SK-N-SH (cell line): ENCODE measurements at regions not wholly inside any gene's neighbourhood (a gene's known extent, or its start where the extent isn't known, plus 50 kb on each side); places are given as distances from the start of the nearest gene placed in this dataset.

ENCODE experiments used
- CTCF ChIA-PET: fragments of 300-600, 350-600 bp; formaldehyde crosslinking; extraction: SDS; loops from one replicate; lab custom pipeline; 2021; lab: Yijun Ruan, JAX
- POLR2A ChIA-PET: fragments of 350-600 bp; sonication (Branson Sonifier 250); formaldehyde crosslinking; extraction: SDS; loops from one replicate; lab custom pipeline; 2020; ENCODE audit warnings: antibody characterized with exemption, inconsistent platforms; lab: Yijun Ruan, JAX
- DNase-seq: peaks from one replicate; pipeline ENCODE4 v3.0.0; 2012
- H2AFZ ChIP-seq: fragments of 200-600 bp; sonication (generic); 2 replicates; pipeline ENCODE4 v1.8.1; 2016; ENCODE audit warnings: antibody characterized with exemption, mild to moderate bottlenecking, low read depth
- H3F3A ChIP-seq: fragments of 200-600 bp; sonication (generic); replicated peaks from 2 replicates; pipeline ENCODE3; 2016; ENCODE audit warnings: antibody characterized with exemption, mild to moderate bottlenecking; ENCODE audit not compliant: insufficient read depth
- H3K27ac ChIP-seq, 2 experiments: fragments of 200-500 bp in 1 of 2; fragments of 200-600 bp in 1 of 2; sonication (Bioruptor generic) in 1 of 2; sonication (generic), shearing (Covaris generic) in 1 of 2; 2 replicates each; pipeline versions ENCODE4 v1.5.1 to v1.6.1; 2014 to 2016; ENCODE audit warnings: low read depth in 2 of 2, inconsistent platforms in 1 of 2, low read length in 1 of 2, mild to moderate bottlenecking in 1 of 2, mixed read lengths in 1 of 2
- H3K27me3 ChIP-seq: fragments of 200-600 bp; sonication (generic), shearing (Covaris generic); 2 replicates; pipeline ENCODE4 v1.6.1; 2016; ENCODE audit warnings: mixed run types; ENCODE audit not compliant: insufficient read depth
- H3K36me3 ChIP-seq, 2 experiments: fragments of 200-500 bp in 1 of 2; fragments of 200-600 bp in 1 of 2; sonication (Bioruptor generic) in 1 of 2; sonication (generic) in 1 of 2; replicated peaks in 1 of 2; 2 replicates each; pipeline versions ENCODE3 to v1.5.1; 2014 to 2016; ENCODE audit warnings: low read length in 1 of 2, mild to moderate bottlenecking in 1 of 2; ENCODE audit not compliant: insufficient read depth in 2 of 2, control insufficient read depth in 1 of 2
- H3K4me1 ChIP-seq, 2 experiments: fragments of 200-500 bp in 1 of 2; fragments of 200-600 bp in 1 of 2; sonication (Bioruptor generic) in 1 of 2; sonication (generic), shearing (Covaris generic) in 1 of 2; 2 replicates each; pipeline versions ENCODE4 v1.5.1 to v1.6.1; 2014 to 2016; ENCODE audit warnings: low read depth in 1 of 2, low read length in 1 of 2, mixed run types in 1 of 2; ENCODE audit not compliant: insufficient read depth in 2 of 2, control insufficient read depth in 1 of 2
- H3K4me2 ChIP-seq: fragments of 200-600 bp; sonication (generic), shearing (Covaris generic); 2 replicates; pipeline ENCODE4 v1.6.1; 2017; ENCODE audit warnings: mixed run types
- H3K4me3 ChIP-seq, 2 experiments: fragments of 200-500 bp in 1 of 2; fragments of 200-600 bp in 1 of 2; sonication (Bioruptor generic) in 1 of 2; sonication (generic), shearing (Covaris generic) in 1 of 2; 2 replicates each; pipeline versions ENCODE4 v1.5.1 to v1.8.1; 2014 to 2016; ENCODE audit warnings: low read depth in 2 of 2, inconsistent platforms in 1 of 2, low read length in 1 of 2, mild to moderate bottlenecking in 1 of 2, mixed read lengths in 1 of 2, moderate library complexity in 1 of 2
- H3K79me2 ChIP-seq: fragments of 200-600 bp; sonication (generic); 2 replicates; pipeline ENCODE4 v1.8.1; 2017; ENCODE audit warnings: mild to moderate bottlenecking; ENCODE audit not compliant: insufficient read depth
- H3K9ac ChIP-seq: fragments of 200-600 bp; sonication (generic); 2 replicates; pipeline ENCODE4 v1.6.1; 2017; ENCODE audit warnings: mixed run types
- H3K9me2 ChIP-seq: fragments of 200-600 bp; sonication (generic); 2 replicates; pipeline ENCODE4 v1.6.1; 2017; ENCODE audit warnings: mixed run types
- H3K9me3 ChIP-seq: fragments of 200-600 bp; sonication (generic); 2 replicates; pipeline ENCODE4 v1.6.1; 2017; ENCODE audit warnings: mixed run types, mild to moderate bottlenecking, moderate library complexity
- H4K20me1 ChIP-seq: fragments of 200-600 bp; sonication (generic); 2 replicates; pipeline ENCODE4 v1.6.1; 2017; ENCODE audit warnings: mild to moderate bottlenecking, mixed run types; ENCODE audit not compliant: insufficient read depth
- CHD2 ChIP-seq: fragments of 150-350 bp; IDR thresholded peaks from 2 replicates; pipeline ENCODE4 v1.6.1; 2018; ENCODE audit warnings: low read length; ENCODE audit not compliant: partially characterized antibody
- ELF1 ChIP-seq: IDR thresholded peaks from 2 replicates; pipeline ENCODE4 v1.4.0; 2012
- FOXJ3 ChIP-seq: sonication (generic); formaldehyde crosslinking; IDR thresholded peaks from 2 replicates; pipeline ENCODE4 v1.5.1; 2020; ENCODE audit warnings: mild to moderate bottlenecking, missing genetic modification reagents
- MEF2A ChIP-seq: IDR thresholded peaks from 2 replicates; pipeline ENCODE4 v1.4.0; 2012; ENCODE audit warnings: low read depth, borderline replicate concordance
- MXI1 ChIP-seq: IDR thresholded peaks from 2 replicates; pipeline ENCODE4 v1.6.1; 2012; ENCODE audit warnings: mild to moderate bottlenecking, low read depth, low read length, improper control_type of control experiment
- NFIC ChIP-seq: IDR thresholded peaks from 2 replicates; pipeline ENCODE4 v1.4.0; 2012; ENCODE audit warnings: borderline replicate concordance
- PBX3 ChIP-seq: IDR thresholded peaks from 2 replicates; pipeline ENCODE4; 2012
- POLR2AphosphoS5 ChIP-seq: IDR thresholded peaks from 2 replicates; pipeline ENCODE4 v1.6.1; 2012; ENCODE audit warnings: low read depth, low read length
- RAD21 ChIP-seq: IDR thresholded peaks from 2 replicates; pipeline ENCODE4 v1.6.1; 2012; ENCODE audit warnings: mild to moderate bottlenecking, low read length
- REST ChIP-seq: IDR thresholded peaks from 2 replicates; pipeline ENCODE4 v1.6.1; 2012; ENCODE audit warnings: mild to moderate bottlenecking, low read depth, low read length, moderate library complexity
- RXRA ChIP-seq: IDR thresholded peaks from 2 replicates; pipeline ENCODE4 v1.4.0; 2012; ENCODE audit warnings: low read depth, mild to moderate bottlenecking, borderline replicate concordance
- SMC3 ChIP-seq: IDR thresholded peaks from 2 replicates; pipeline ENCODE4 v1.6.1; 2012; ENCODE audit warnings: low read depth, low read length, improper control_type of control experiment
- TAF1 ChIP-seq: IDR thresholded peaks from 2 replicates; pipeline ENCODE4 v1.6.1; 2012; ENCODE audit warnings: low read depth, mild to moderate bottlenecking, low read length, moderate library complexity, borderline replicate concordance
- TEAD4 ChIP-seq: IDR thresholded peaks from 2 replicates; pipeline ENCODE4 v1.4.0; 2012; ENCODE audit warnings: mild to moderate bottlenecking, borderline replicate concordance; ENCODE audit not compliant: insufficient read depth
- USF2 ChIP-seq: fragments of 150-350 bp; IDR thresholded peaks from 2 replicates; pipeline ENCODE4 v1.6.1; 2017; ENCODE audit warnings: antibody characterized with exemption, low read length, low read depth, borderline replicate concordance
- ZBTB33 ChIP-seq: IDR thresholded peaks from 2 replicates; pipeline ENCODE4 v1.4.0; 2012; ENCODE audit warnings: low read depth, borderline replicate concordance
- WGBS: methylation state at CpG from one replicate; pipeline ENCODE4 v1.1.6; 2017; ENCODE audit warnings: low lambda C conversion rate; 5-methylcytosine and 5-hydroxymethylcytosine counted together

GRCh38 chrX:9390693-9391368 is 74.0 kb upstream of the TBL1X start (continued):
- TF ChIP-seq TAF1 = no peak
- no peak for TF ChIP-seq RAD21
- no peak for TF ChIP-seq FOXJ3 (CRISPR knock-in tag)
- no peak for TF ChIP-seq RXRA
- TF ChIP-seq ZBTB33 = no peak
- no peak for TF ChIP-seq MXI1
- TF ChIP-seq CHD2 = no peak
- no peak for TF ChIP-seq ELF1
- TF ChIP-seq, all 33 proteins: peak for 0

- Histone ChIP-seq H3K9ac (no peak overlapping the region), H3K27me3 (no peaks in the 10 kb centered on the region), H3K9me2 (no peaks in the 10 kb centered on the region), H2AFZ (no peak overlapping the region), H3K4me2 (no peak overlapping the region), H4K20me1 (no peaks in the 10 kb centered on the region), H3K4me1 (no peaks in the 10 kb centered on the region), H3K36me3 (no peaks in the 10 kb centered on the region), H3K9me3 (no peaks in the 10 kb centered on the region), H3K79me2 (no peaks in the 10 kb centered on the region), H3K4me3 (no peak overlapping the region), H3F3A (no peaks in the 10 kb centered on the region)
- POLR2A ChIA-PET = no interaction called here
- CTCF ChIA-PET = no interaction called here
- DNase-seq = no peak
- TF ChIP-seq USF2 = no peak
- no peak for TF ChIP-seq CHD2
- TF ChIP-seq REST = no peak
- TF ChIP-seq RXRA = no peak
- TF ChIP-seq MEF2A = no peak
- no peak for TF ChIP-seq ZBTB33
- no peak for TF ChIP-seq SMC3
- no peak for TF ChIP-seq TEAD4
- TF ChIP-seq NFIC = no peak
- no peak for TF ChIP-seq PBX3
- no peak for TF ChIP-seq POLR2AphosphoS5
- no peak for TF ChIP-seq TAF1
- TF ChIP-seq, all 33 proteins: peak for 0
- H3K27ac ChIP-seq = no peak overlapping the region
- WGBS = 41% methylated on average over 5 of the region's 5 CpGs
Measured at GRCh38 chrX:9392445-9392844, 72.4 kb upstream of the TBL1X start.
